K562 (cell line): ENCODE measurements at regions not wholly inside any gene's neighbourhood (a gene's known extent, or its start where the extent isn't known, plus 50 kb on each side); places are given as distances from the start of the nearest gene placed in this dataset.

Experiments used
- ATAC-seq: fragments of 200-7000 bp; cut with Tn5 transposase; 3 replicates; pipeline ENCODE4 v1.9.1; 2020; ENCODE audit warnings: moderate library complexity
- BruUV-seq: library from RNA; stranded (reverse); fragments of 400-500 nt; replicated peaks from 2 replicates; lab custom pipeline; 2021; lab: Mats Ljungman, UMichigan
- CTCF ChIA-PET: fragments of 300-600 bp; formaldehyde crosslinking; extraction: SDS; loops from one replicate; lab custom pipeline; 2021; ENCODE audit warnings: low intra/inter-chr PET ratio; lab: Yijun Ruan, JAX
- POLR2A ChIA-PET: fragments of 300-600, 350-650 bp; sonication (Branson Sonifier 250); formaldehyde crosslinking; extraction: SDS; loops from one replicate; lab custom pipeline; 2021; ENCODE audit warnings: antibody characterized with exemption, inconsistent platforms; lab: Yijun Ruan, JAX
- DNase-seq, 4 experiments: peaks; one replicate each; pipeline versions ENCODE4 v3.0.0 to v3.0.0-alpha.2; 2011 to 2018; ENCODE audit warnings: low spot score in 3 of 4, mixed read lengths in 3 of 4; ENCODE audit errors: extremely low read depth in 1 of 4
- FAIRE-seq: peaks from 2 replicates; lab custom pipeline; 2011; peaks lifted over from hg19 to GRCh38; lab: Jason Lieb, UNC
- H2AFZ ChIP-seq: 2 replicates; pipeline ENCODE4 v1.6.0; 2011; ENCODE audit warnings: low read depth, low read length, control low read depth, inconsistent platforms
- H3K27ac ChIP-seq: fragments of 200-600 bp; 3 replicates; pipeline ENCODE4 v1.8.0; 2011; ENCODE audit warnings: low read depth, mild to moderate bottlenecking, control low read depth, inconsistent platforms, low read length, moderate library complexity, mixed read lengths; ENCODE audit errors: extremely low read depth
- H3K27me3 ChIP-seq, 2 experiments: fragments of 300-600 bp in 1 of 2; 2 replicates in 1 of 2; 3 replicates in 1 of 2; pipeline versions ENCODE4 v1.6.0 to v1.8.0; 2011; ENCODE audit warnings: inconsistent platforms in 2 of 2, low read length in 2 of 2, mild to moderate bottlenecking in 1 of 2, mixed read lengths in 1 of 2, moderate library complexity in 1 of 2; ENCODE audit not compliant: control insufficient read depth in 2 of 2, insufficient read depth in 2 of 2
- H3K36me3 ChIP-seq: fragments of 300-600 bp; 3 replicates; pipeline ENCODE4 v1.8.0; 2011; ENCODE audit warnings: mild to moderate bottlenecking, low read length, inconsistent platforms; ENCODE audit not compliant: control insufficient read depth, insufficient read depth
- H3K4me1 ChIP-seq, 2 experiments: fragments of 200-600 bp in 1 of 2; replicated peaks in 1 of 2; 2 replicates in 1 of 2; 3 replicates in 1 of 2; pipeline versions ENCODE4 v1.5.1 to v1.8.0; 2011; ENCODE audit warnings: inconsistent platforms in 2 of 2, low read length in 2 of 2, mild to moderate bottlenecking in 1 of 2, mixed read lengths in 1 of 2, moderate library complexity in 1 of 2; ENCODE audit not compliant: control insufficient read depth in 2 of 2, insufficient read depth in 2 of 2
- H3K4me2 ChIP-seq: 2 replicates; pipeline ENCODE4 v1.6.1; 2011; ENCODE audit warnings: low read length, control low read depth, inconsistent platforms, mixed read lengths; ENCODE audit not compliant: insufficient read depth
- H3K4me3 ChIP-seq: fragments of 200-600 bp; sonication (generic), shearing (Covaris generic); 2 replicates; pipeline ENCODE4 v1.5.1; 2016; ENCODE audit warnings: control low read depth, inconsistent platforms
- H3K79me2 ChIP-seq: fragments of 200-600 bp; 3 replicates; pipeline ENCODE4 v1.8.0; 2011; ENCODE audit warnings: low read length, inconsistent platforms; ENCODE audit not compliant: control insufficient read depth, insufficient read depth
- H3K9ac ChIP-seq, 2 experiments: 2 replicates each; pipeline versions ENCODE4 v1.6.0 to v1.6.1; 2011; ENCODE audit warnings: low read depth in 2 of 2, low read length in 2 of 2, control low read depth in 1 of 2, inconsistent platforms in 1 of 2, mild to moderate bottlenecking in 1 of 2, mixed read lengths in 1 of 2; ENCODE audit not compliant: insufficient read depth in 1 of 2
- H3K9me1 ChIP-seq: one replicate; pipeline ENCODE4 v1.6.0; 2011; ENCODE audit warnings: inconsistent platforms, mild to moderate bottlenecking, low read length, moderate library complexity; ENCODE audit not compliant: control insufficient read depth, insufficient read depth
- H3K9me3 ChIP-seq: replicated peaks from 2 replicates; pipeline ENCODE4 v1.5.1; 2011; ENCODE audit warnings: low read depth, low read length, inconsistent platforms; ENCODE audit not compliant: control insufficient read depth, insufficient read depth
- H4K20me1 ChIP-seq: replicated peaks from 2 replicates; pipeline ENCODE4 v1.6.1; 2011; ENCODE audit warnings: low read length, inconsistent platforms, mixed read lengths; ENCODE audit not compliant: control insufficient read depth, insufficient read depth
- ARID1B ChIP-seq: fragments of 450-650 bp; IDR thresholded peaks from 2 replicates; pipeline ENCODE4 v1.6.1; 2016; ENCODE audit warnings: antibody characterized with exemption, mild to moderate bottlenecking, inconsistent platforms
- CEBPB ChIP-seq: fragments of 450-650 bp; IDR thresholded peaks from 2 replicates; pipeline ENCODE4 v1.6.1; 2016; ENCODE audit warnings: missing genetic modification characterization, missing compliant biosample characterization
- FIP1L1 ChIP-seq: fragments of 200-400 bp; formaldehyde crosslinking; IDR thresholded peaks from 2 replicates; pipeline ENCODE4 v1.6.1; 2018; ENCODE audit warnings: mild to moderate bottlenecking, low read depth, low read length; ENCODE audit not compliant: poor library complexity, severe bottlenecking
- FOXJ2 ChIP-seq: fragments of 200-800 bp; sonication (Bioruptor generic); IDR thresholded peaks from 2 replicates; pipeline ENCODE4 v1.6.1; 2016; ENCODE audit warnings: missing genetic modification characterization, missing compliant biosample characterization
- FOXM1 ChIP-seq, 2 experiments: fragments of 450-650 bp in 1 of 2; sonication (generic) in 1 of 2; formaldehyde crosslinking in 1 of 2; IDR thresholded peaks; 2 replicates each; pipeline versions ENCODE4 v1.6.1 to v1.9.0; 2017 to 2022; ENCODE audit warnings: low read depth in 2 of 2, mild to moderate bottlenecking in 2 of 2, missing genetic modification reagents in 1 of 2, moderate library complexity in 1 of 2
- HMG20A ChIP-seq: fragments of 450-650 bp; formaldehyde crosslinking; conservative IDR thresholded peaks from 2 replicates; pipeline ENCODE4 v1.4.0; 2020; ENCODE audit warnings: mild to moderate bottlenecking, mixed read lengths
- MIER1 ChIP-seq: fragments of 450-650 bp; IDR thresholded peaks from 2 replicates; pipeline ENCODE4 v1.6.1; 2016; ENCODE audit warnings: antibody characterized with exemption, mild to moderate bottlenecking, low read depth
- NFE2 ChIP-seq: IDR thresholded peaks from 2 replicates; pipeline ENCODE4 v1.6.1; 2014; ENCODE audit warnings: antibody characterized with exemption, low read depth
- PHTF2 ChIP-seq: fragments of 250-450 bp; sonication (Bioruptor Pico); IDR thresholded peaks from 2 replicates; pipeline ENCODE4 v1.5.0; 2021; ENCODE audit warnings: mild to moderate bottlenecking
- RFX1 ChIP-seq: fragments of 450-650 bp; IDR thresholded peaks from 2 replicates; pipeline ENCODE4 v1.6.1; 2016; ENCODE audit warnings: mild to moderate bottlenecking, moderate library complexity
- SP1 ChIP-seq: sonication (generic); formaldehyde crosslinking; IDR thresholded peaks from 2 replicates; pipeline ENCODE4 v1.8.1; 2022; ENCODE audit warnings: mild to moderate bottlenecking, missing genetic modification reagents
- ZC3H8 ChIP-seq: fragments of 450-650 bp; IDR thresholded peaks from 2 replicates; pipeline ENCODE4 v1.6.1; 2017
- ZNF253 ChIP-seq: fragments of 250-450 bp; sonication (Bioruptor Pico); conservative IDR thresholded peaks from 2 replicates; pipeline ENCODE4 v1.6.1; 2021; ENCODE audit warnings: mild to moderate bottlenecking
- ZNF263 ChIP-seq: sonication (generic); formaldehyde crosslinking; IDR thresholded peaks from 2 replicates; pipeline ENCODE4 v1.8.0; 2022; ENCODE audit warnings: mild to moderate bottlenecking, missing genetic modification reagents, borderline replicate concordance
- ZNF311 ChIP-seq: fragments of 250-450 bp; sonication (Bioruptor Pico); IDR thresholded peaks from 2 replicates; pipeline ENCODE4 v1.4.0; 2020; ENCODE audit warnings: mild to moderate bottlenecking, moderate library complexity
- WGBS: fragments of 100-300 bp; shearing (Covaris generic); methylation state at CpG from one replicate; pipeline ENCODE4 v1.1.6; 2016; ENCODE audit warnings: low coverage, mixed read lengths; ENCODE audit not compliant: insufficient coverage; ENCODE audit errors: missing lambda C conversion rate; 5-methylcytosine and 5-hydroxymethylcytosine counted together
- in situ Hi-C: fragments of 300-500 bp; cut with MboI; formaldehyde crosslinking; loops from 4 replicates; pipeline ENCODE4 v1.15.0; 2018; ENCODE audit warnings: inconsistent platforms, mixed read lengths
- intact Hi-C: fragments of 100-400 bp; cut with micrococcal nuclease; formaldehyde crosslinking; loops from 2 replicates; pipeline ENCODE4 v1.14.2; 2022
- TF ChIP-seq, protein P1 (sequence below), 2 experiments: fragments of 150-350 bp in 1 of 2; IDR thresholded peaks; 2 replicates each; pipeline ENCODE4 v1.6.1; 2012 to 2016; ENCODE audit warnings: low read depth in 2 of 2, low read length in 2 of 2, mild to moderate bottlenecking in 1 of 2, moderate library complexity in 1 of 2

DNA sequence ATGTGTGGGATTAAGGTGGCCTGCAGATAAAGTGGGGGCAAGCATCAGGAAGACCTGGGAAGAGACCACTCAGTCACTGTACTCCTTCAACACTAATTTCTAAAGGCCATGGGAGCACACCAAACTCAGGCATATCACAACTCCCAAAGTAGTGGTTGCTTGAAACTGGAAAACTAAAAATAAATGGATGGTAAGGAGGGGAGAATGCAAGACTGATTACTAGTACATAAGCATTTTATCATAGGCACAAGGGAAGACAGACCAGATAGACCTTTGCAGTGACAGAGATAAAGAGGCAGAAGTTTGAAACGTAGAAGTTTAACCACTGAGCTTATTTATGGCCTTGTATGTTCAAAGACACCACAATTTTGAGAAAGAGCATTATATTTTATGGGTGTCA, 1098.1 kb upstream of the CELF4 start:
- no peak for ATAC-seq
- TF ChIP-seq CEBPB (tag) (no peak), ARID1B (no peak)
- BruUV-seq: no TSS peak
- Histone ChIP-seq H2AFZ (no peak overlapping the region), H3K4me3 (no peak overlapping the region), H4K20me1 (no peaks in the 10 kb centered on the region), H3K4me2 (no peak overlapping the region), H3K9ac (no peak overlapping the region), H3K4me1 (no peaks in the 10 kb centered on the region), H3K9me1 (no peaks in the 10 kb centered on the region), H3K36me3 (no peaks in the 10 kb centered on the region), H3K79me2 (no peaks in the 10 kb centered on the region), H3K27ac (no peak overlapping the region), H3K27me3 (no peaks in the 10 kb centered on the region), H3K9me3 (no peaks in the 10 kb centered on the region)
- no peak for DNase-seq
- intact Hi-C loops (no loop called here), in situ Hi-C loops (no loop called here)
- FAIRE-seq: no peak
- 0% methylated on average over 1 of the region's 1 CpG for WGBS
- ChIA-PET POLR2A (no interaction called here), CTCF (no interaction called here)

DNA sequence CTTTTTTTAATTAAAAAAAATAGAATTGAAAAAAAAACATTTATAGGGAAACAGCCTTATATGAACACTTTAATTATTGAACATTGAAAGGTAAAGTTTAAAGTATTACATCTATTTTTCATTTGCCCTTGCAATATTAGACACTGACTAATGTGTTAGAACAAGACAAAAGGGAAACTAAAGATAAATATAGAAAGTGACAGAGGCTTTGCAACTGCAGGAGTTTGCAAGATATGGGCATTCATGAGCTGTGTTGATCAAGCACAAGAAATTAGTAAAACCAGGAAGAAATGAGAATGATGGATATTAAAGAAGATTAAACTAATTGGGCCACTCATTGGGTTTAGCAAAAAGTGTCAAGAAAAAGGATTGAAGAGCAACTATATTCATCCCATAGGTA, 1097.7 kb upstream of the CELF4 start:
- H3K27me3 ChIP-seq: no peaks in the 10 kb centered on the region
- no peak overlapping the region for H3K4me3 ChIP-seq
- H3K4me1 ChIP-seq: no peaks in the 10 kb centered on the region
- no peak overlapping the region for H3K4me2 ChIP-seq
- no peaks in the 10 kb centered on the region for H4K20me1 ChIP-seq
- BruUV-seq: no TSS peak
- ChIA-PET CTCF (no interaction called here), POLR2A (no interaction called here)
- no peak for FAIRE-seq
- intact Hi-C loops (no loop called here), in situ Hi-C loops (no loop called here)
- H2AFZ ChIP-seq: no peak overlapping the region
- no peaks in the 10 kb centered on the region for H3K9me3 ChIP-seq
- no peak overlapping the region for H3K27ac ChIP-seq
- ATAC-seq: no peak
- H3K36me3 ChIP-seq: no peaks in the 10 kb centered on the region
- TF ChIP-seq PHTF2 (CRISPR knock-in tag): no peak
- no peak for TF ChIP-seq ZNF311 (CRISPR knock-in tag)
- no peak for TF ChIP-seq MIER1
- no peak for TF ChIP-seq ZNF263 (CRISPR knock-in tag)
- no peak for TF ChIP-seq NFE2
- no peak for TF ChIP-seq ZC3H8
- TF ChIP-seq, protein P1, sequence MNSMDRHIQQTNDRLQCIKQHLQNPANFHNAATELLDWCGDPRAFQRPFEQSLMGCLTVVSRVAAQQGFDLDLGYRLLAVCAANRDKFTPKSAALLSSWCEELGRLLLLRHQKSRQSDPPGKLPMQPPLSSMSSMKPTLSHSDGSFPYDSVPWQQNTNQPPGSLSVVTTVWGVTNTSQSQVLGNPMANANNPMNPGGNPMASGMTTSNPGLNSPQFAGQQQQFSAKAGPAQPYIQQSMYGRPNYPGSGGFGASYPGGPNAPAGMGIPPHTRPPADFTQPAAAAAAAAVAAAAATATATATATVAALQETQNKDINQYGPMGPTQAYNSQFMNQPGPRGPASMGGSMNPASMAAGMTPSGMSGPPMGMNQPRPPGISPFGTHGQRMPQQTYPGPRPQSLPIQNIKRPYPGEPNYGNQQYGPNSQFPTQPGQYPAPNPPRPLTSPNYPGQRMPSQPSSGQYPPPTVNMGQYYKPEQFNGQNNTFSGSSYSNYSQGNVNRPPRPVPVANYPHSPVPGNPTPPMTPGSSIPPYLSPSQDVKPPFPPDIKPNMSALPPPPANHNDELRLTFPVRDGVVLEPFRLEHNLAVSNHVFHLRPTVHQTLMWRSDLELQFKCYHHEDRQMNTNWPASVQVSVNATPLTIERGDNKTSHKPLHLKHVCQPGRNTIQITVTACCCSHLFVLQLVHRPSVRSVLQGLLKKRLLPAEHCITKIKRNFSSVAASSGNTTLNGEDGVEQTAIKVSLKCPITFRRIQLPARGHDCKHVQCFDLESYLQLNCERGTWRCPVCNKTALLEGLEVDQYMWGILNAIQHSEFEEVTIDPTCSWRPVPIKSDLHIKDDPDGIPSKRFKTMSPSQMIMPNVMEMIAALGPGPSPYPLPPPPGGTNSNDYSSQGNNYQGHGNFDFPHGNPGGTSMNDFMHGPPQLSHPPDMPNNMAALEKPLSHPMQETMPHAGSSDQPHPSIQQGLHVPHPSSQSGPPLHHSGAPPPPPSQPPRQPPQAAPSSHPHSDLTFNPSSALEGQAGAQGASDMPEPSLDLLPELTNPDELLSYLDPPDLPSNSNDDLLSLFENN (IDR thresholded peaks at IDR 0.05; ENCODE audit: low read depth in 2 of 2, low read length in 2 of 2): no peak
- no peak for TF ChIP-seq FOXJ2 (tag)
- TF ChIP-seq FOXM1 (IDR thresholded peaks at IDR 0.05; ENCODE audit: low read depth): no peak
- no peak for TF ChIP-seq FOXM1 (CRISPR knock-in tag; IDR thresholded peaks at IDR 0.05; ENCODE audit: low read depth)
- no peak for TF ChIP-seq SP1 (CRISPR knock-in tag)
- no peak for TF ChIP-seq ZNF253
- TF ChIP-seq HMG20A (CRISPR knock-in tag): no peak
- no peak for TF ChIP-seq RFX1
- TF ChIP-seq FIP1L1: no peak
- no peaks in the 10 kb centered on the region for H3K79me2 ChIP-seq
- H3K9me1 ChIP-seq: no peaks in the 10 kb centered on the region
- DNase-seq: no peak
- no peak overlapping the region for H3K9ac ChIP-seq
